HUDEP-2 (cell line): ENCODE measurements at regions not wholly inside any gene's neighbourhood (a gene's known extent, or its start where the extent isn't known, plus 50 kb on each side); places are given as distances from the start of the nearest gene placed in this dataset.
"Not testable (repeated sequence)": the region's sequence is repeated elsewhere in the genome, so short reads cannot be mapped to it uniquely, and the experiment has no call there.

Experiments
- DNase-seq, 76 experiments: peaks; one replicate each; lab custom pipeline; 2025; ENCODE audit not compliant: unreplicated experiment in 76 of 76; lab: John Stamatoyannopoulos, UW

DNA sequence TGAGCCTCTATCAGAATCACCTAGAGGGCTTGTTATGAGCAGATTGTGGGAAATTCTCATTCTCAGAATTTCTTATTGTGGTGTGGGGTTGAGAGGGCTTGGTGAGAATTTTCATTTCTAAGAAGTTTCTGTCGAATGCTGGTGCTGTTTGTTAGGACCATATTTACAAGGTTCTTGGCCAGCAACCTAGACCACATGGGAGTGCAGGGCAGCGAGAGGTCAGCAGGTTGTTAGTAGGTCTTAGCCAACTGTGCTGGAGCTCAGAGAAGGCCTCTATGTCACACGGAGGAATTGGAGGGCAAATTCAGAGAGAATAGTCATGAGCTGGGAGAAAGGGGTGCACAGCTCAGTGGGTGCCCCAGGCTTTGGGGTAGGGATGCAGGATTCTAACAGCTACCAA lies 357.0 kb downstream of the LRRC70 start:
- no peak for DNase-seq

DNA sequence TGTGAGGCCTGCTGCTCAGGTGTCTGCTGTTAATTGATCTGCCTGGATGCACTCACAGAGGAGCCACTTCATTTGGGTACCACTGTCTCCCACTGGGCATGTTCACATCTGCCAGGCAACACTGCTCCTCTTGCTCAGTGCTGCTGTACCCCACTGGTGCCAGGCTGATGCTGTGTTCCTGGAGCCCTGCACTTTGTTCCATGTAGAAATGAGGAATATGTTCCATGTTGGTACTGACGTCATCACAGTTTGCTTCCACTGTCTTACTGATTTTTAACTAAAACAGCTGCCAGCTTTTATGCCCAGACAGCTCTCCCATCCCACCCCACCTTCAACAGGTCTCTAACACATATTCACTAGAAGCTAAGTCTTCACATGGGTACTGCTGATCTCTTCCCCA lies 355.7 kb downstream of the LRRC70 start:
- DNase-seq, result no peak

DNA sequence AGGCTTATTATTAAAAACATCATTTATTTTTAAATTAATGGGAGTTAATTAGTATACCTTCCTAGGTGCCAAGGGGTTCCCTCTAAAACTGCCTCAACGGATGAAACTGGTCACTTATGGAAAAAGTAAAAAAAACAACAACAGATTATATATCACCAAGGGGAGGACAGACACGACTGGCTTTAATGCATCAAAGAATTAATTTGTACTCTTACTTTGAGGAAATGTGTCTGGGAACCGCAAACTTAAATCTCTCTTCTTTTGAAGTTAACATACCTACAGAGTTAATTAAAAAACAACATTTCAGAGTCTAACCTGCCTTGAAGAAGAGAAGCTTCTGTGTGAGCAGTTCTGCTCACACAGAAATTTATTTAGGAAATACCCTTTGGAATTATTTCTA lies 354.6 kb downstream of the LRRC70 start:
- no peak for DNase-seq

GRCh38 chr5:62931153-62931950 lies 352.7 kb downstream of the LRRC70 start:
- no peak for DNase-seq

- DNase-seq, result no peak
Measured at GRCh38 chr5:62922191-62922590, 343.6 kb downstream of the LRRC70 start.

DNA sequence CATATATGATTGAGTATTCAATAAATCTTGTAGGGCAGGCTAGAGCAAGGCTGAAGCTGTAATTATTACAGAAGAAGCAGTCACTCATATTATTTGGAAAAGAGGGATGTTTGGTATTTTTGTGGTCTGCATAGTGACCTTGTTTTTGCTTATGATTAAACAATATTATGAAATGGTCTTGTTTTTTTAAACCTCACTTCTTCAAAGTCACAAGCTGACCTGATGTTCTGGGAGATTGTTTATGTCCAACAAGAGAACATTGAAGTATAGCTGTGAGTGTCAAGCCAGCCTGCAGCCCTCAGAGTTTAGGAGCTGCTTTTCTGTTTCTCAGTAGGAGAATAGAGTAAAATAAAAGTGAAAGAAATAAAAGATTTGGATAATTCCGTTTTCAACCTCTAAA lies 342.2 kb downstream of the LRRC70 start:
- DNase-seq, result no peak

- DNase-seq, result no peak
Measured at GRCh38 chr5:62909326-62909725, 330.7 kb downstream of the LRRC70 start.

DNA sequence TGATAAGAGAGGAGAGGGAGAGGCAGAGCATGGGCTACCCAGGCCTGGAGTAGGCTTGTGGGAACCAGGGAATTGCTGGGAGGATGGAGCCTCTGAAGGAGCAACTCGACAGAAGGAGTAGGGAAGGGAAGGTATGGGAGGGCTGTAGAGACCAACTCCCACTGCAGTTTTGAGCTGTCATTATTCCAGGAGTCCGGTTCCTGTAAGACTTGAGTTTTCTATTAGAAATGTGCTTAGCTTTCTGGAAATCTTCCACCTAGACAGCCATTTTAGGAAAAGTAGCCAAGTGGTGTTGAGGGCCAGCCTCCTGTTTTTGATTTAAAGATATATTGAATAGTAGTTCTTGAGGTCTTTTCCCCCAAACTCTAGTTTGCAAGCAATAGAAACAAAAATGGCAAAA lies 323.5 kb downstream of the LRRC70 start:
- DNase-seq, result no peak

- no peak for DNase-seq
Measured at GRCh38 chr5:62900976-62901375, 322.4 kb downstream of the LRRC70 start.

DNA sequence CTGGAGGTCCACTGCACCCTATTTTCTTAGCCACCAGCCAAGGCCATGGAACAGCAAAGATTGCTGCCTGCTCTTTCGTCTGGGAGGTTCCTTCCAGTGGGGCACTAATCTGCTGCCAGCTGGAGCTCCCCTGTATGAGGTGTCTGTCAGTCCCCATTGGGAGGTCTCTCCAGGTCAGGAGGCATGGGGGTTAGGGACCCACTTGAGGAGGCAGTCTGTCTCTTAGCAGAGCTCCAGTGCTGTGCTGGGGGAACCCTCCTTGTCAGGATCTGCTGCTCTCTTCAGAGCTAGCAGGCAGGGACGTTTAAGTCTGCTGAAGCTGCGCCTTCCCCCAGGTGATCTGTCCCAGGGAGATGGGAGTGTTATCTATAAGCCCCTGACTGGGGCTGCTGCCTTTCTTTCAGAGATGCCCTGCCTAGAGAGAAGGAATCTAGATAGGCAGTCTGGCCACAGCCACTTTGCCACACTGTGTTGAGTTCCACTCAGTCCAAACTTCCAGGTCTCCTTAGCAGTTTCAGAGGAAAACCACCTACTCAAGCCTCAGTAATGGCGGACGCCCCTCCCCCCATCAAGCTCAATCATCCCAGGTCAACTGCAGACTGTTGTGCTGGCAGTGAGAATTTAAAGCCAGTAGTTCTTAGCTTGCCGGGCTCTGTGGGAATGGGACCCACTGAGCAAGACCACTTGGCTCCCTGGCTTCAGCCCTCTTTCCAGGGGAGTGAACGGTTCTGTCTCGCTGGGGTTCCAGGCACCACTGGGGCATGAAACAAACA lies 317.7 kb downstream of the LRRC70 start:
- no peak for DNase-seq

DNA sequence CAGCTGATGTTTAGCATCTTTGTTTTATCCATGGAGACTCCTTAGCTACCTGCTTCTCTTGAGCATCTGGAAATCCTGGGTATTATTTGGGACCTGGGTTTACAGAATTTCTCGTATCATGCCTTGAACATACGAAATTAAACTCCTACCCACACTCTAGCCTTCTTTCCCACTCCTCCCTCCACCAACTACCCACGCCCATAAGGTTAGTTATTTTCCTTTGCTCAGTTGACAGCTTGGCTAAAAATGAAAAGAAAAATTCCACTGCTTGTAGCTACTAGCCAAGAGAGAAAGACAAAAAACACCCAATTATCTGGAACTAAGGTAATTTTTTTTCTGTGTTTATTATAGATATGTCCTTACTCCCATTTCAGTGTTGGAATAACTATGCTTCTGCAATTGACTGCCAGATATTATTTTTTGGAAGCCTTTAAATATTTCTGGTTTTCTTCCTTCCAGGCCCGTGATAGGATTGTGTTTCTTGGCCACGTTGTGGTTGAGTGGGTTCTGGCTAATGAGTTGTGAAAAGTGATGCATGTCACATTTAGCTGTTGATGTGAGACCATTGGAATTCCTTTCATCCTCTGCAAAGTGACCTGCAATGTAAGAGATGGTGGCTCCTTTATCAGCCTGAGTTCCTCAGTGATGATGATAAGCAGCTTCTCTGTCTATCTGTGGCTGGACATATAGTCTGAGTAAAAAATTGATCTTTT lies 308.1 kb downstream of the LRRC70 start:
- DNase-seq, result no peak

DNA sequence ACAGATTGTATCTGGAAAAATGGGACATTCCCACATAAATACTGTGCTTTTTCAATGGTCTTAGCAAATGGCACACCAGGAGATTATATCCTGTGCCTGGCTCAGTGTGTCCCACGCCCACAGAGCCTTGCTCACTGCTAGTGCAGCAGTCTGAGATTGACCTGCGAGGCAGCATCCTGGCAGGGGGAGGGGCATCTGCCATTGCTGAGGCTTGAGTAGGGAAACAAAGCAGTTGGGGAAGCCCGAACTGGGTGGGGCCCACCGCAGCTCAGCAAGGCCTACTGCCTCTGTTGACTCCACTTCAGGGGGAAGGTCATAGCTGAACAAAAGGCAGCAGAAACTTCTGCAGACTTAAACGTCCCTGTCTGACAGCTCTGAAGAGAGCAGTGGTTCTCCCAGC lies 258.7 kb downstream of the LRRC70 start:
- not testable (repeated sequence) for DNase-seq

GRCh38 chr5:62829604-62829986 lies 251.0 kb downstream of the LRRC70 start:
- no peak for DNase-seq

DNA sequence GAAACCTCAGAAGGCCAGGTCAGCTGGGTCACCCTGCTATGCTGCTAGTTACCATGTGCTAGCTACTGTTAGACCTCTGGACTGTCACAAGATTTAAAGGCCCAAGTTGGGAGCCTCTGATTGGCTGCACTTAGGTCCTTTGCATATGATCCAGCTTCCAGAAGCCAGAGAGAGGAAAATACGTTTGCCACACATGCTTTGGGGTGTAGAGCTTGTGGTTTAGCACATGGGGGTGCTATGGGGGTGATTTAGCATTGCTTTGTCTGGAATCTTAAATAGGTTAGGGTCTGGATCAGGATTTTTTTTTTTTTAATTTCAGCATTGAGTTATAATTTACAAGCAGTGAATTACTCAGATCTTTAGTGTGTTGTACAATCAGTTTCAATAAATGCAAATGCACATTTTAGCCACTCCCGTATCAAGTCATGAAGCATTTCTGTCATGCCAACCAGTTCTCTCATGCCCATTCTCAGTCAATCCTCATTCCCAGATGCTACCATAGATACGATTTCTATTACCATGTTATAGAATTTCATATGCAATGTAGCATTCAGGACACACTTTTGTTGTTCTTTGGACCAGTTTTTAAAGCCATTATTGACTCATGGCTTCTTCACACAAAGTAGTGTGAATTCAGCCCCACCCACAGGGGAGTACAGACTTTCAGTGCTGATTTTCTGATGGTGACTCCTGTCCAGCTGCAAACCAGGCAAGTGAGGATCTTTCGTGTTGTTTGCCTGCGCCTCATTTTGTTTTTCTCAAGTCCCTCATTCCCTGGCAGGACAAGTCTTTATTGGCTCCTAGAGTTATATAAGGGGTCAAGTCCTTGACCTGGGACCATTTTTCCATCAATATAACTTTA lies 250.4 kb downstream of the LRRC70 start:
- DNase-seq, result no peak

DNA sequence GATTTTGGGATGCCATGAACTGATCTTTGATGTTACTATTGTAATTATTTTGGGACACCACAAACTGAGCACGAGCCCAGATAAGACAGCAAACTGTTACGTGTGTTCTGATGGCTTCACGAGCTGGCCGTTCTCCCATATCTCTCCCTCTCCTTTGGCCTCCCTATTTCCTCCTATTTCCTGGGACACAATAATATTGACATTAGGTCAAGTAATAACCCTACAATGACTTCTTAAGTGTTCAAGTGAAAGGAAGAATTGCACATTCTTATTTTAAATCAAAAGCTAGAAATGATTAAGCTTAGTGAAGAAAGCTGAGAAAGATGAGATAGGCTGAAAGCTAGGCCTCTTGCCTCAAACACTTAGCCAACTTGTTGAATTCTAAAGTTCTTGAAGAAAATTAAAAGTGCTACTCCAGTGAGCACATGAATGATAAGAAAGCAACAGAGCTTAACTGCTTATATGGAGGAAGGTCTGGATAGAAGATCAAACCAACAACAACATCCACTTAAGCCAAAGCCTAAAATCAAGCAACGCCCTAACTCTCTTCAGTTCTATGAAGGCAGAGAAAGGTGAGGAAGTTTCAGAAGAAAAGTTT lies 247.1 kb downstream of the LRRC70 start:
- no peak for DNase-seq

DNA sequence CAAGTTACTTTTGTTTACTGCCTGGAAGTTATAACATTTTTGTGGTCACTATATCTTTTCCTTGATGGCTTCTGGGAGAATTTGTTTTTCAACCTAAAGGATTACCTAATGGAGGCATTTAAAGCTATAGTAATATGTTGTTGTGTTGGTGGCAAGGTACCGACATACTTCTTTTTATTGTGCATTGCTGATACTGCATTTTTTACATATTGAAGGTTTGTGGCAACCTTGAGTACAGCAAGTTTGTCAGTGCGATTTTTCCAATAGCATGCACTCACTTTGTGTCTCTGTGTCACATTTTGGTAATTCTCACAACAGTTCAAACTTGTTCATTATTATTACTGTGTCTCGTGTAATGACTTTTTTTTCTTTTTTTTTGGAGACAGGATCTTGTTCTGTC lies 246.3 kb downstream of the LRRC70 start:
- no peak for DNase-seq

DNA sequence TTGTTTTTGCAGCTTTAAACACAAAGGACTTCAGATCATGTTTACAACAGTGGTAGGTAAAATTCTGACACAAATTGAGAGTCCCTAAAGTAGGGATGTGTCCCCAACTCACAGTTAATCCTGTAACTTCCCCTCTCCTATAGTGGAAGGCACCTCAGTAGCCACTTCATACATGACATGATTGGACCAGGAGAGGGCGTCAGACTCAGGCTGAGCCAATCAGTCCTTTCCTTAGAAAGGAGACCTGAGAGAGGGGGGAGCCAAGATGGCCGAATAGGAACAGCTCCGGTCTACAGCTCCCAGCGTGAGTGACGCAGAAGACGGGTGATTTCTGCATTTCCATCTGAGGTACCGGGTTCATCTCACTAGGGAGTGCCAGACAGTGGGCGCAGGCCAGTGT lies 238.4 kb downstream of the LRRC70 start:
- not testable (repeated sequence) for DNase-seq

- no peak for DNase-seq
Measured at GRCh38 chr5:62814991-62815390, 236.4 kb downstream of the LRRC70 start.

DNA sequence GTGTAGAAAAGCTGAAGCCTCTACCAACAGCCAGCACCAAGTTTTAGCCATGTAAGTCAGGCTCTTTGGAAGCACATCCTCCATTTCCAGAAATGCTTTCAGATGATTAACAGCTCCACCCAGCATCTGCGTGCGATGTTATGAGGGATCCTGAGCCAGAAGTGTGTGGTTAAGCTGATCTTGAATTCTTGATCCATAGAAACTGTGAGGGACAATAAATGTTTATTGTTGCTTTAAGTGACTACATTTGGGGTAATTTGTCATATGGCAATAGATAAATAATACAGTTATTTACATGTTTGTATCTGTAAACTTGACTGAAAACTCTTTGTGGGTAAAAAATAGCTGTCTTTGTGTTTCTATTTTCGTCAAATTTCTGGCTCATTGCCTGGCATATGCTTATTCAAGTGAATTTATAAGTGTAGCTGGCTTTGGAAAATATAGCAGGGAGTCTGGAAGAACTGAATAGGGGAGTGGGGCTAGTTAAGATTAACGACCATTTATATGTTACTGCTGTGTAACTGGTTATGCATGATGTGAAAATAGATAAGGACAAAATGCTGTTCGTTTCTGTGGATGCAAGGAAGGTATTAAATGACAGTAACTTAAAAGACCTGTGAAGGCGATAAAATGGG lies 234.1 kb downstream of the LRRC70 start:
- DNase-seq, result no peak

GRCh38 chr5:62804819-62805218 lies 226.2 kb downstream of the LRRC70 start:
- not testable (repeated sequence) for DNase-seq
